SK-N-MC (cell line): ENCODE measurements at regions not wholly inside any gene's neighbourhood (a gene's known extent, or its start where the extent isn't known, plus 50 kb on each side); places are given as distances from the start of the nearest gene placed in this dataset.
"Not testable (repeated sequence)": the region's sequence is repeated elsewhere in the genome, so short reads cannot be mapped to it uniquely, and the experiment has no call there.

Experiments used
- DNase-seq: peaks from one replicate; pipeline ENCODE4 v3.0.0-alpha.2; 2011; ENCODE audit warnings: low read depth, low spot score
- H3K27ac ChIP-seq: fragments of 200-600 bp; sonication (generic); 2 replicates; pipeline ENCODE4 v1.5.1; 2016; ENCODE audit warnings: mixed run types
- H3K36me3 ChIP-seq: fragments of 200-600 bp; sonication (generic); 2 replicates; pipeline ENCODE4 v1.6.1; 2017; ENCODE audit warnings: antibody characterized with exemption, low read length, mixed read lengths; ENCODE audit not compliant: insufficient read depth
- H3K4me3 ChIP-seq: fragments of 200-600 bp; sonication (generic); 2 replicates; pipeline ENCODE4 v1.5.1; 2016
- H3K9ac ChIP-seq: fragments of 200-600 bp; sonication (generic); 2 replicates; pipeline ENCODE4 v1.8.0; 2017; ENCODE audit warnings: mixed run types, mixed read lengths; ENCODE audit not compliant: insufficient read length
- H3K9me3 ChIP-seq: fragments of 200-600 bp; sonication (generic); 2 replicates; pipeline ENCODE4 v1.6.1; 2017; ENCODE audit warnings: low read depth, mild to moderate bottlenecking, antibody characterized with exemption, low read length, moderate library complexity, mixed read lengths
- EZH2 ChIP-seq: fragments of 200-600 bp; sonication (generic); IDR thresholded peaks from one replicate; pipeline ENCODE4 v1.6.1; 2017; ENCODE audit warnings: antibody characterized with exemption
- FOXP2 ChIP-seq: optimal IDR thresholded peaks from 2 replicates; pipeline ENCODE3; 2011; ENCODE audit warnings: mild to moderate bottlenecking, moderate library complexity; ENCODE audit not compliant: insufficient read depth; ENCODE audit errors: extremely low read length, control extremely low read depth
- POLR2AphosphoS5 ChIP-seq: IDR thresholded peaks from 2 replicates; pipeline ENCODE4 v1.6.1; 2012; ENCODE audit warnings: mild to moderate bottlenecking, low read depth, low read length, borderline replicate concordance

GRCh38 chr11:115981104-115981481 lies 476.9 kb upstream of the CADM1 start:
- no peaks in the 10 kb centered on the region for H3K36me3 ChIP-seq
- H3K9me3 ChIP-seq = no peaks in the 10 kb centered on the region
- no peak for DNase-seq
- H3K4me3 ChIP-seq = no peak overlapping the region
- no peak overlapping the region for H3K9ac ChIP-seq
- TF ChIP-seq FOXP2 (no peak), POLR2AphosphoS5 (no peak), EZH2 (no peak)
- H3K27ac ChIP-seq = no peak overlapping the region

GRCh38 chr11:115980337-115981103 lies 476.3 kb upstream of the CADM1 start:
- TF ChIP-seq POLR2AphosphoS5 = no peak
- TF ChIP-seq FOXP2 = no peak
- no peak for TF ChIP-seq EZH2
- no peak for DNase-seq
- no peaks in the 10 kb centered on the region for H3K36me3 ChIP-seq

DNA sequence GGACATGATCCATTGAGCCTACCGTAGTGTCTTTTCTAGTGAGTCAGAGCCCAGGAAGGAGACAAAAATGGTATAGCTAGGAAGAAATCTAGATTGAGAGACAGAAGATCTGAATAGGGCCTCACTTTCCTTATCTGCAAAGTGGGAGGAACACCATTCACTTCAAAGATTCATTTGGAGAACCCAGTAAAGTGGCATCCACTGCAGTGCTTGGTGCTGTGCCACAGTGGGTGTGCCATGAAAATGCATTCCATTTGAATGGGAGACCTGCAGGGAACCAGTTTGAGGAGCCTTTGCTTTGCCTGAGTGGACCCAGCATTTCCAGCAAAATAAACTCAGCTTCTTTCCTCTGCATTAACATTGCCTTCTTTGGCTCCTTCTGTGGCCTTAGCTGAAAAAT lies 470.5 kb upstream of the CADM1 start:
- no peak for DNase-seq
- no peak overlapping the region for H3K4me3 ChIP-seq
- no peak overlapping the region for H3K27ac ChIP-seq
- TF ChIP-seq EZH2 = no peak
- TF ChIP-seq POLR2AphosphoS5 = no peak
- no peak for TF ChIP-seq FOXP2
- no peak overlapping the region for H3K9ac ChIP-seq
- no peaks in the 10 kb centered on the region for H3K36me3 ChIP-seq
- H3K9me3 ChIP-seq = no peaks in the 10 kb centered on the region

More at GRCh38 chr11:115980337-115981103, 476.3 kb upstream of the CADM1 start:
- Histone ChIP-seq H3K9ac (no peak overlapping the region), H3K4me3 (no peak overlapping the region), H3K9me3 (no peaks in the 10 kb centered on the region), H3K27ac (no peak overlapping the region)

GRCh38 chr11:115967203-115967602 lies 463.0 kb upstream of the CADM1 start:
- not testable (repeated sequence) for H3K9me3 ChIP-seq, H3K27ac ChIP-seq, DNase-seq, H3K9ac ChIP-seq, H3K4me3 ChIP-seq, H3K36me3 ChIP-seq

DNA sequence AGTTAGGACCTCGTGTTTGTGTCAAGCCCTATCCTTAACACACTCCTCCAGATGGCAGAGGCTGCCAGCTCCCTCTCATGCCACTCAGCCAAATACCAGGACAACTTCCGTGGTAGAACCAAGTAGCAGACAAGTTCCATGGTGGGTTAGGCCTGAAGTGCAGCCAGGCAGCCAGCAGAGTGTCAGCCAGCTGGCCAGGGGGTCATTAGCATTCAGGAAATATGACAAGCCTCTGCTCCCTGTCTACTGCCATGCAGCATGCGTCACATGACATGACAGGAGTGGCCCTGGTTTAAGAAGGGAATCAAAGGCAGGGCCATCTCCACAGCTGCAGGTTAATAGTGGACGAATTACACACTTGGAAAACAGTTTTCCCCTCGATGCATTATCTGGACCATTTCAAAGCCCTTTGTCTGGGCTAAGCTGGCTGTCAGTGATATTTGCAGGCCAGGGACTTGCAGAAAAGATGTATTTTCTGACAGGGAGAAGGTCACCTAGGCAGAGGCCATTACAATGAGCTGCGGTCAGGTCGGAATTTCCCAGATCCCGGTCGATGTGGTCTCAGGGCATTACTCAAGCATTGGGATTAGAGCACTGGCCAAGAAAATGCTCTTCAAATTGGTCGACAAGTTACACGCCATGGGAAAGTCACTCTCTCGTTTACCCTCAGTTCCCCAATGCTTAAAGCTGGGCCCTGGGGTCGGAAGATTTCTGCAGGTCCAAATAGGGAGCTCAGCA lies 461.7 kb upstream of the CADM1 start:
- Histone ChIP-seq H3K9ac (no peak overlapping the region), H3K27ac (no peak overlapping the region), H3K36me3 (no peaks in the 10 kb centered on the region), H3K9me3 (no peaks in the 10 kb centered on the region), H3K4me3 (no peak overlapping the region)
- DNase-seq = no peak
- TF ChIP-seq FOXP2 = no peak
- no peak for TF ChIP-seq POLR2AphosphoS5
- TF ChIP-seq EZH2 = no peak

GRCh38 chr11:115964091-115964490 lies 459.9 kb upstream of the CADM1 start:
- no peaks in the 10 kb centered on the region for H3K36me3 ChIP-seq
- no peaks in the 10 kb centered on the region for H3K9me3 ChIP-seq
- H3K4me3 ChIP-seq = no peak overlapping the region
- H3K27ac ChIP-seq = no peak overlapping the region
- H3K9ac ChIP-seq = no peak overlapping the region
- TF ChIP-seq POLR2AphosphoS5 = no peak
- TF ChIP-seq FOXP2 = no peak
- TF ChIP-seq EZH2 = no peak
- no peak for DNase-seq

GRCh38 chr11:115963156-115963555 lies 458.9 kb upstream of the CADM1 start:
- no peak for DNase-seq
- no peaks in the 10 kb centered on the region for H3K36me3 ChIP-seq

GRCh38 chr11:115961159-115962003 lies 457.2 kb upstream of the CADM1 start:
- H3K9me3 ChIP-seq = no peaks in the 10 kb centered on the region
- no peak overlapping the region for H3K9ac ChIP-seq
- TF ChIP-seq EZH2 (no peak), POLR2AphosphoS5 (no peak), FOXP2 (no peak)
- DNase-seq = no peak
- H3K27ac ChIP-seq = no peak overlapping the region
- H3K4me3 ChIP-seq = no peak overlapping the region
- no peaks in the 10 kb centered on the region for H3K36me3 ChIP-seq

More at GRCh38 chr11:115963156-115963555, 458.9 kb upstream of the CADM1 start:
- no peak overlapping the region for H3K9ac ChIP-seq
- TF ChIP-seq FOXP2 (no peak), EZH2 (no peak), POLR2AphosphoS5 (no peak)
- H3K9me3 ChIP-seq = no peaks in the 10 kb centered on the region
- H3K27ac ChIP-seq = no peak overlapping the region
- H3K4me3 ChIP-seq = no peak overlapping the region
